Kidney (tissue), 13 donors: ENCODE measurements at regions not wholly inside any gene's neighbourhood (a gene's known extent, or its start where the extent isn't known, plus 50 kb on each side); places are given as distances from the start of the nearest gene placed in this dataset.
A peak's percentile ranks its signal among the peaks of the same experiment; 100 is the strongest.

ENCODE experiments used
- DNase-seq, 5 donors: peaks; one replicate each; pipeline ENCODE4 v3.0.0-alpha.2; 2013 to 2020
- FAIRE-seq: peaks from 2 replicates; lab custom pipeline; 2012; peaks lifted over from hg19 to GRCh38; lab: Jason Lieb, UNC
- H3K27ac ChIP-seq, 2 donors: one replicate each; pipeline ENCODE4 v1.7.0; 2013; ENCODE audit warnings: low read depth in 2 of 2, low read length in 2 of 2, inconsistent platforms in 1 of 2
- H3K27me3 ChIP-seq: one replicate; pipeline ENCODE4 v1.7.1; 2013; ENCODE audit warnings: low read length, inconsistent platforms; ENCODE audit not compliant: control insufficient read depth, insufficient read depth
- H3K36me3 ChIP-seq, 3 donors: one replicate each; pipeline versions ENCODE4 v1.7.0 to v1.7.1; 2013; ENCODE audit warnings: low read length in 3 of 3, control low read depth in 1 of 3, inconsistent platforms in 1 of 3; ENCODE audit not compliant: insufficient read depth in 3 of 3, control insufficient read depth in 2 of 3
- H3K4me1 ChIP-seq, 3 donors: one replicate each; pipeline versions ENCODE4 v1.7.0 to v1.7.1; 2013; ENCODE audit warnings: low read length in 3 of 3, inconsistent platforms in 1 of 3, low read depth in 1 of 3; ENCODE audit not compliant: control insufficient read depth in 2 of 3, insufficient read depth in 2 of 3
- H3K4me3 ChIP-seq, 3 donors: one replicate each; pipeline versions ENCODE4 v1.7.0 to v1.8.1; 2013; ENCODE audit warnings: low read length in 3 of 3, control low read depth in 1 of 3, inconsistent platforms in 1 of 3
- H3K9ac ChIP-seq, 3 donors: one replicate each; pipeline versions ENCODE4 v1.7.0 to v1.7.1; 2013; ENCODE audit warnings: low read length in 3 of 3, control low read depth in 1 of 3, inconsistent platforms in 1 of 3
- H3K9me3 ChIP-seq, 3 donors: one replicate each; pipeline versions ENCODE4 v1.7.0 to v1.7.1; 2013; ENCODE audit warnings: low read length in 3 of 3, control low read depth in 1 of 3, inconsistent platforms in 1 of 3; ENCODE audit not compliant: control insufficient read depth in 2 of 3, insufficient read depth in 1 of 3
- intact Hi-C: fragments of 100-400 bp; cut with DNase I; formaldehyde crosslinking; loops from one replicate; pipeline ENCODE4 v1.11.1; 2022
- TF ChIP-seq, protein P1 (sequence below): IDR thresholded peaks from 3 replicates; pipeline ENCODE4 v1.5.1; 2012; ENCODE audit warnings: mild to moderate bottlenecking, moderate library complexity, borderline replicate concordance; ENCODE audit not compliant: insufficient read depth; ENCODE audit errors: extremely low read depth
- donor health status: control.
- donor health status: control.
- donor health status: control.
- donor health status: control.
- donor health status: control.
- donor health status: DM: yes; HTN: yes; CAD: no.
- donor health status: Normal renal cell carcinoma (clear cell type).

DNA sequence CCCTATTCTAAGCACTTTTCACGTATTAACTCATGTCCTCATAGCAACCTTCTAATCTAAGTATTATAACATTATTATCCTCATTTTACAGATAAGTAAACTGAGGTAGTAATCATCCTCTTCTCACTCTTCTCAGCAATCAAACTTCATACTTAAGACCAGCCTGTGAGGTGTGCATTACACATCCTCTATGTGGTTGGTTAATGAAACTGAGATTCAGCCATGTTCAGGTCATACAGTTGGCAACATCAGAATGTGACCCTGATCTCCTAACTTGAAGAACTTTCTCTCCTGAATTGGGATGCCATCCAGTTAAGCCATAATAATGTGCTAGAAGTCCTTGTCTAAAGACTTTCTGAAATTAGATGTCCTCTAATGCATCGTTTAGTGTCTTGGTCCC lies 275.1 kb upstream of the ANKRD55 start:
- FAIRE-seq: no peak
- TF ChIP-seq, protein P1, sequence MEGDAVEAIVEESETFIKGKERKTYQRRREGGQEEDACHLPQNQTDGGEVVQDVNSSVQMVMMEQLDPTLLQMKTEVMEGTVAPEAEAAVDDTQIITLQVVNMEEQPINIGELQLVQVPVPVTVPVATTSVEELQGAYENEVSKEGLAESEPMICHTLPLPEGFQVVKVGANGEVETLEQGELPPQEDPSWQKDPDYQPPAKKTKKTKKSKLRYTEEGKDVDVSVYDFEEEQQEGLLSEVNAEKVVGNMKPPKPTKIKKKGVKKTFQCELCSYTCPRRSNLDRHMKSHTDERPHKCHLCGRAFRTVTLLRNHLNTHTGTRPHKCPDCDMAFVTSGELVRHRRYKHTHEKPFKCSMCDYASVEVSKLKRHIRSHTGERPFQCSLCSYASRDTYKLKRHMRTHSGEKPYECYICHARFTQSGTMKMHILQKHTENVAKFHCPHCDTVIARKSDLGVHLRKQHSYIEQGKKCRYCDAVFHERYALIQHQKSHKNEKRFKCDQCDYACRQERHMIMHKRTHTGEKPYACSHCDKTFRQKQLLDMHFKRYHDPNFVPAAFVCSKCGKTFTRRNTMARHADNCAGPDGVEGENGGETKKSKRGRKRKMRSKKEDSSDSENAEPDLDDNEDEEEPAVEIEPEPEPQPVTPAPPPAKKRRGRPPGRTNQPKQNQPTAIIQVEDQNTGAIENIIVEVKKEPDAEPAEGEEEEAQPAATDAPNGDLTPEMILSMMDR: no peak
- intact Hi-C loops: no loop called here

DNA sequence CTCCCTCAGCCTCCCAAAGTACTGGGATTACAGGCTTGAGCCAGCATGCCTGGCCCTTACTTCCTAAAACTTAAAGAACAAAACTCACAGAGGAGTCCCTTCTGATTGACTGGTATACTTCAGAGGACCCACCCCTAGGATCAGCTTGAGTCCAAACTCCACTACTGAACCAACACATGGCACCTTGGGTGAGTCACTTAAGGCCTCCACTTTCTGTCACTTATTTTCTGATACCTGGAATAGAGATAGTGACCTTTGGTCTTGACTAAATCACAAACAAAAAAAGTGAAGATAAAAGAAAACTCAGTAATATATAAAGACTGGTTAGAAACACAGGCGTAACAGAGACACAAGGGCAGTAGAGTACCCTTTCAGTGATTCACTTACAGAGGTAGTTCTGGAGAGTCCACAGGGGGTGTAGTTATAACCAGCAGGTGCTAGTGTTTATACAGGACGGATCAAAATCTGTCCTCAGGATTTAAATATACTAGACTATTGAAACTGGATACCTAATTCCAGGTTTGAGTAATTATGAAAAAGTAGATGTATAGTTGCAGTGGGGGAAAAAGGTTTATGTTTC lies 274.3 kb upstream of the ANKRD55 start:
- TF ChIP-seq, protein P1: no peak
- DNase-seq: no peak
- no peak overlapping the region for H3K27ac ChIP-seq
- no peaks in the 10 kb centered on the region for H3K9me3 ChIP-seq
- no peak for FAIRE-seq
- H3K4me3 ChIP-seq: no peak overlapping the region
- intact Hi-C loops: no loop called here
- H3K36me3 ChIP-seq: no peaks in the 10 kb centered on the region
- H3K27me3 ChIP-seq: no peaks in the 10 kb centered on the region
- H3K9ac ChIP-seq: no peak overlapping the region
- H3K4me1 ChIP-seq: peaks cover 0 to 10% (median 2%) of the 10 kb centered on the region in 3 donors

More for the DNA sequence above, 275.1 kb upstream of the ANKRD55 start:
- Histone ChIP-seq H3K4me1 (peaks cover 0 to 10% (median 4%) of the 10 kb centered on the region in 3 donors), H3K9me3 (no peaks in the 10 kb centered on the region), H3K27ac (no peak overlapping the region), H3K36me3 (no peaks in the 10 kb centered on the region), H3K4me3 (no peak overlapping the region), H3K27me3 (no peaks in the 10 kb centered on the region), H3K9ac (no peak overlapping the region)
- DNase-seq: no peak

DNA sequence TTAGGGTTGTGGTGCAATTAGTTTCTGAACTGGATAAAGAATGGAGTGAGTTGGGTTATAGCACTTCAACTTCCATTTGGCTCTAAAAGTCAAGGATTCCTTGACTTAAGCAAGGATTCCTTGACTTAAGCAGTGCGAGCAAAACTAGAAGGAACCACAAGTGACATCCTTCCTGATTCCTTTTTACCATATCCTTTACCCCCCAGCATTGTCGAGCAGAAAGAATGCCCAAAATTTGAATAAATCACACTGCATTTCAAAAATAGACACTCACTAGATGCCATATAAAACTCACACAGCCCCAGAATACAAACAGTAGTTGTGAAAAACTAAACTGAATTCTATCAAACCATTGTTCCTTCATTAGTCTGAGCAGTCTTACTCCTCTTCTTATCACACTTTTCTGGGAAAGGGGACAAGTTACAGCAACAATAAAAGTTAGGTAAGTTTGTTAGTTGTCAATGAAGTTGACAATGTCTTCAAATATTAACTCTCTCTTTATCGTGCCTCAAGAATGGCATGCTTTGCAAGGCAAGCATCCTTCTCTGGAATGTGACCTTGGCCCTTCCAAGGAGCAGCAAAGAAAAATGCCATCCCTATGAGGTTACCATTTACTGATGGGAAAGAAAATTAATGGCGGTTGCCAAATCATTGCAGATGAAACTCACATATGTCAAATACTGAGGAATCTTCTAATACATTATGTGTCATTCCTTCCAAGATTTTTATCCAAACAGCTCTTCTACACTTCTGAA lies 273.3 kb upstream of the ANKRD55 start:
- Histone ChIP-seq H3K27ac (peak overlapping the region; percentile 32 to 35), H3K4me3 (no peak overlapping the region), H3K4me1 (peaks cover 0 to 10% (median 2%) of the 10 kb centered on the region in 3 donors), H3K9ac (no peak overlapping the region), H3K27me3 (no peaks in the 10 kb centered on the region), H3K9me3 (no peaks in the 10 kb centered on the region), H3K36me3 (no peaks in the 10 kb centered on the region)
- TF ChIP-seq, protein P1: no peak
- DNase-seq (peak in 2 of 5 donors; percentile 28 to 62), FAIRE-seq (no peak)
- intact Hi-C loops: no loop called here
